Upper lobe of left lung (tissue), 6 donors: ENCODE measurements at regions not wholly inside any gene's neighbourhood (a gene's known extent, or its start where the extent isn't known, plus 50 kb on each side); places are given as distances from the start of the nearest gene placed in this dataset.

Experiments used
- ATAC-seq, 2 donors: fragments of 200-7000 bp; cut with Tn5 transposase; one replicate each; pipeline ENCODE4 v1.9.1; 2022; ENCODE audit warnings: mild to moderate bottlenecking in 2 of 2, moderate library complexity in 2 of 2; ENCODE audit not compliant: low FRiP score in 2 of 2
- DNase-seq, 2 donors: peaks; one replicate each; pipeline ENCODE4 v3.0.0-alpha.2; 2019 to 2020
- H3K27ac ChIP-seq, 4 donors: fragments of 200-600 bp; sonication (generic); one replicate each; pipeline ENCODE4 v1.5.1; 2016 to 2019
- H3K27me3 ChIP-seq, 4 donors: fragments of 200-600 bp; sonication (generic); one replicate each; pipeline ENCODE4 v1.5.1; 2017 to 2019
- H3K36me3 ChIP-seq, 4 donors: fragments of 200-600 bp; sonication (generic); one replicate each; pipeline ENCODE4 v1.5.1; 2016 to 2019
- H3K4me1 ChIP-seq, 4 donors: fragments of 200-600 bp; sonication (generic); one replicate each; pipeline ENCODE4 v1.5.1; 2018 to 2019
- H3K4me3 ChIP-seq, 4 donors: fragments of 200-600 bp; sonication (generic); one replicate each; pipeline ENCODE4 v1.5.1; 2017 to 2019; ENCODE audit warnings: mild to moderate bottlenecking in 2 of 4, moderate library complexity in 1 of 4
- H3K9me3 ChIP-seq, 4 donors: fragments of 200-600 bp; sonication (generic); one replicate each; pipeline ENCODE4 v1.5.1; 2018 to 2019
- EP300 ChIP-seq, 4 donors: sonication (generic); formaldehyde crosslinking; IDR thresholded peaks; one replicate each; pipeline ENCODE4 v1.5.1; 2017; ENCODE audit warnings: antibody characterized with exemption in 4 of 4, control low read depth in 2 of 4
- POLR2A ChIP-seq, 4 donors: fragments of 450-650 bp; IDR thresholded peaks; one replicate each; pipeline ENCODE4 v1.5.1; 2016 to 2017; ENCODE audit warnings: antibody characterized with exemption in 4 of 4, mild to moderate bottlenecking in 2 of 4
- POLR2AphosphoS5 ChIP-seq, 2 donors: sonication (generic); formaldehyde crosslinking; IDR thresholded peaks; one replicate each; pipeline ENCODE4 v1.5.1; 2017; ENCODE audit warnings: antibody characterized with exemption in 2 of 2
- WGBS, 2 donors: methylation state at CpG; one replicate each; pipeline ENCODE4 v1.1.5; 2017 to 2018; 5-methylcytosine and 5-hydroxymethylcytosine counted together
- TF ChIP-seq, protein P1 (sequence below), 6 experiments: fragments of 450-650 bp in 4 of 6; fragments of 200-600 bp in 2 of 6; sonication (generic) in 2 of 6; IDR thresholded peaks; one replicate each; pipeline ENCODE4 v1.5.1; 2016 to 2019; ENCODE audit warnings: antibody characterized with exemption in 6 of 6
- donor health status: DM: no; HTN: no; CAD: no; lungs with moderate emphysema.
- donor health status: DM: no; HTN: yes; CAD: no; lungs with severe emphysema.

DNA sequence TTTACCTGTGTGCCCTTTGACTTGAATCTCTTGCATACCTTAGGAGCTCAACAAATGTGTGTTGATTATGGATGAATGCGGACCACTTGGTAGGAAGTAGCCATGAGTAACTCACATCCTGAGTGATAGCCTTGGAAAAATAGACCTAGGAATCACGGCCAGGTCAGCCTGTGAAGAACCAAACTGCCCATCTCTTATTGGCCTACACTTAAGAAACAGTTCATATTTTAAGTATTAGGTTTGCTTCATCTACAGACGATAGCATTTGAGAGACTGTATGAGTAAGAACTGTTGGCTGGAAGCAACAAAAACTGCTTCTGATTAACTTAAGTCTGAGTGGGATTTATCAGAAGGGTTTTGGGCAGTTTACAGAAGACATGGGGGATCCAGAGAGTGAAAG, 152.5 kb upstream of the ADRA1D start:
- no peaks in the 10 kb centered on the region for H3K4me1 ChIP-seq

DNA sequence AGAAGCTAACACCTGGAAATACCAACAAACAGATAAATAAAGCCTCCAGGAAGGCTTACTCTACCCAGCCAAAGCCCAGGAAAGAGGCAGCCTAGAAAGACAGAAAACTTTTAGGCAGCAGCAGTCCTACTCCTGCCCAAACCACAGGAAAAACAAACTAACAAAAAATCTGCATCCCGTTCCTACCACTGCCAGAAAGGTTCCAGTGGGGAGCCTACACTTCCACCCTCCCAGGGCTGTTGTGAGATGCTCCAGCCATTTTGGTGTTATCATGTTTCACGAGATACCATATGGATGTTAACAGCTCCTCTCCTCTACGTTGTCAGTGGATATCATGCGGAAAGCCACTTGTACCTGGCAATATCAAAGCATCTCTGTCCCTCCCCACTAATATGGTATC, 135.9 kb upstream of the ADRA1D start:
- no peak for DNase-seq
- no peaks in the 10 kb centered on the region for H3K4me1 ChIP-seq
- H3K27ac ChIP-seq, result no peak overlapping the region
- no peak overlapping the region for H3K4me3 ChIP-seq
- TF ChIP-seq EP300 (IDR thresholded peaks at IDR 0.05) (no peak), POLR2AphosphoS5 (IDR thresholded peaks at IDR 0.05) (no peak), POLR2A (IDR thresholded peaks at IDR 0.05) (no peak)
- TF ChIP-seq, protein P1, sequence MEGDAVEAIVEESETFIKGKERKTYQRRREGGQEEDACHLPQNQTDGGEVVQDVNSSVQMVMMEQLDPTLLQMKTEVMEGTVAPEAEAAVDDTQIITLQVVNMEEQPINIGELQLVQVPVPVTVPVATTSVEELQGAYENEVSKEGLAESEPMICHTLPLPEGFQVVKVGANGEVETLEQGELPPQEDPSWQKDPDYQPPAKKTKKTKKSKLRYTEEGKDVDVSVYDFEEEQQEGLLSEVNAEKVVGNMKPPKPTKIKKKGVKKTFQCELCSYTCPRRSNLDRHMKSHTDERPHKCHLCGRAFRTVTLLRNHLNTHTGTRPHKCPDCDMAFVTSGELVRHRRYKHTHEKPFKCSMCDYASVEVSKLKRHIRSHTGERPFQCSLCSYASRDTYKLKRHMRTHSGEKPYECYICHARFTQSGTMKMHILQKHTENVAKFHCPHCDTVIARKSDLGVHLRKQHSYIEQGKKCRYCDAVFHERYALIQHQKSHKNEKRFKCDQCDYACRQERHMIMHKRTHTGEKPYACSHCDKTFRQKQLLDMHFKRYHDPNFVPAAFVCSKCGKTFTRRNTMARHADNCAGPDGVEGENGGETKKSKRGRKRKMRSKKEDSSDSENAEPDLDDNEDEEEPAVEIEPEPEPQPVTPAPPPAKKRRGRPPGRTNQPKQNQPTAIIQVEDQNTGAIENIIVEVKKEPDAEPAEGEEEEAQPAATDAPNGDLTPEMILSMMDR (IDR thresholded peaks at IDR 0.05), result no peak
- WGBS, 2 donors, result 82 to 92% methylated on average over 4 of the region's 4 CpGs
- H3K9me3 ChIP-seq, result no peaks in the 10 kb centered on the region
- H3K36me3 ChIP-seq, result no peaks in the 10 kb centered on the region
- no peak for ATAC-seq
- H3K27me3 ChIP-seq, result no peaks in the 10 kb centered on the region

More for the DNA sequence above, 152.5 kb upstream of the ADRA1D start:
- Histone ChIP-seq H3K27me3 (no peaks in the 10 kb centered on the region), H3K9me3 (peaks cover 0 to 3% (median 1%) of the 10 kb centered on the region in 4 donors), H3K27ac (no peak overlapping the region), H3K4me3 (no peak overlapping the region), H3K36me3 (no peaks in the 10 kb centered on the region)
- DNase-seq (no peak), ATAC-seq (no peak)
- TF ChIP-seq POLR2A (IDR thresholded peaks at IDR 0.05) (no peak), EP300 (IDR thresholded peaks at IDR 0.05) (no peak), POLR2AphosphoS5 (IDR thresholded peaks at IDR 0.05) (no peak)
- TF ChIP-seq, protein P1 (IDR thresholded peaks at IDR 0.05), result no peak
- WGBS, 2 donors, result 79 to 84% methylated on average over 3 of the region's 3 CpGs

DNA sequence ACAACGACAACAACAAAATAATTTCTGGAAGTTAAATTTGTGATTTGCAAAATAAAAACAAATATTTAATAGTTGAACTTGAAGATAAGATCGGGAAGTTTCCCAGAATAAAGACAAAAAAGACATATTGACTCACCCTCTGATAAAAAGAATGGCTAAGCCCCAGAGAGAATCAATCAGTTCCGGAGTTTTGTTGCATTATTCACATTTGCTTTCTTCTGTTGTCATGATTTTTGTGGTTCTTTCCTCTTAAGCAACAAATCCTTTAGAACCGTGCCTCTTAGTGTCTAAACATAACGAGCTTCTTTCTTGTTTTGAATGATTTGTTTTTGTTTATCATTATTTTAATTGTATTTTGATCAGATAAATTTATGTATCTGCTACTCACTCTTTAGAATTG, 134.9 kb upstream of the ADRA1D start:
- H3K27ac ChIP-seq, result no peak overlapping the region
- ATAC-seq (no peak), DNase-seq (no peak)
- WGBS, 2 donors, result 64 to 68% methylated on average over 5 of the region's 5 CpGs
- TF ChIP-seq EP300 (IDR thresholded peaks at IDR 0.05), result no peak
- TF ChIP-seq POLR2A (IDR thresholded peaks at IDR 0.05), result no peak
- TF ChIP-seq, protein P1 (IDR thresholded peaks at IDR 0.05), result no peak
- no peak for TF ChIP-seq POLR2AphosphoS5 (IDR thresholded peaks at IDR 0.05)
- no peak overlapping the region for H3K4me3 ChIP-seq
- no peaks in the 10 kb centered on the region for H3K27me3 ChIP-seq
- H3K4me1 ChIP-seq, result no peaks in the 10 kb centered on the region
- H3K9me3 ChIP-seq, result no peaks in the 10 kb centered on the region
- no peaks in the 10 kb centered on the region for H3K36me3 ChIP-seq

DNA sequence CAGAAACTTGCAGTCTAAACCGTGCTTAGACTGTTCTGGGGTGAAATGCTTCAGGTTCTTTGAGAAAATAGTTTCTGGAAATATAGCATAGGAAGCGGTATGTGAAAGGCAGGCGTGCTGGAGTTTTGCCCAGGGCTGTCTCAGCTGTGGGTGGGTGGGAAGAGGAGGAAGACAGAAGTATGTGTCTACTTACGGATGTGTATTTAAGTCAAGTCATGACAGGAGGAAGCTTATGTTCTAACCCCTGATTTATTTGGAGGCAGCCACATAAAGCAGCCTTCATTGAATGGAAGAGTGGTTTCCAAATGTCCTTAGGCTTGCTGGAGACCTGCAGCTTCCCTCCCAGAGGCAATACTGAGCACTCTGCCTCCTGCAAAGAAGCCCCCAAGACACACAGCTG, 126.8 kb upstream of the ADRA1D start:
- Histone ChIP-seq H3K9me3 (no peaks in the 10 kb centered on the region), H3K36me3 (no peaks in the 10 kb centered on the region), H3K27ac (no peak overlapping the region), H3K4me1 (peaks cover 0 to 13% (median under 1%) of the 10 kb centered on the region in 4 donors), H3K27me3 (no peaks in the 10 kb centered on the region), H3K4me3 (no peak overlapping the region)
- DNase-seq (no peak), ATAC-seq (no peak)
- 26 to 47% methylated on average over 4 of the region's 4 CpGs for WGBS, 2 donors
- TF ChIP-seq, protein P1 (IDR thresholded peaks at IDR 0.05), result no peak
- TF ChIP-seq EP300 (IDR thresholded peaks at IDR 0.05), result no peak
- no peak for TF ChIP-seq POLR2AphosphoS5 (IDR thresholded peaks at IDR 0.05)
- TF ChIP-seq POLR2A (IDR thresholded peaks at IDR 0.05), result no peak

DNA sequence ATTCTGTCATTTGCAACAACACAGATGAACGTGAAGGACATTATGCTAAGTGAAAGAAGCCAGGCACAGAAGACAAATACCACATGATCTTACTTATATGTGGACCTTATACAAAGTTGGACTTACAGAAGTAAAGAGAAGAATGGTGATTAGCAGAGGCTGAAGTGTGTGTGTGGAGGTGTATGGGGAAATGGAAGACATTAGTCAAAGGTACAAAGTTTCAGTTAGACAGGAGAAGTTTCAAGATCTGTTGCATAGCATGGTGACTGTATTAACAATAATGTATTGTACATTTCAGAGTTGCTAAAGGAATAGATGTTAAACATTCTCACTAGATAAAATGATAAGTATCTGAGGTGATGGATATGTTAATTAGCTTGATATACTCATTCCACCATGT, 124.4 kb upstream of the ADRA1D start:
- 87% methylated on average over 1 of the region's 1 CpG for WGBS, 2 donors
- H3K4me1 ChIP-seq, result peaks cover 0 to 19% (median 7%) of the 10 kb centered on the region in 4 donors
- no peaks in the 10 kb centered on the region for H3K9me3 ChIP-seq
- no peaks in the 10 kb centered on the region for H3K27me3 ChIP-seq
- H3K27ac ChIP-seq, result no peak overlapping the region
- DNase-seq (no peak), ATAC-seq (no peak)
- no peak for TF ChIP-seq POLR2AphosphoS5 (IDR thresholded peaks at IDR 0.05)
- TF ChIP-seq, protein P1 (IDR thresholded peaks at IDR 0.05), result no peak
- no peak for TF ChIP-seq POLR2A (IDR thresholded peaks at IDR 0.05)
- TF ChIP-seq EP300 (IDR thresholded peaks at IDR 0.05), result no peak
- no peaks in the 10 kb centered on the region for H3K36me3 ChIP-seq
- no peak overlapping the region for H3K4me3 ChIP-seq
